ENCODE measurements at regions not wholly inside any gene's neighbourhood (a gene's known extent, or its start where the extent isn't known, plus 50 kb on each side); places are given as distances from the start of the nearest gene placed in this dataset.

- Histone ChIP-seq H3K9ac (ENCODE audit: low read depth in 1 of 2, low read length in 2 of 2) (no peak overlapping the region), H3K4me3 (ENCODE audit: low read depth in 1 of 3, low read length in 3 of 3) (no peak overlapping the region), H3K4me1 (ENCODE audit: control insufficient read depth in 4 of 4, insufficient read depth in 4 of 4, low read length in 3 of 4) (no peaks in the 10 kb centered on the region), H3K36me3 (ENCODE audit: control insufficient read depth in 4 of 4, insufficient read depth in 3 of 4, low read depth in 1 of 4, low read length in 3 of 4) (no peaks in the 10 kb centered on the region), H3K27me3 (ENCODE audit: control insufficient read depth in 4 of 4, insufficient read depth in 4 of 4, low read length in 3 of 4) (peaks cover 0 to 3% (median 0%) of the 10 kb centered on the region in 4 donors), H3K9me3 (ENCODE audit: control insufficient read depth in 4 of 4, low read length in 3 of 4) (no peaks in the 10 kb centered on the region), H3K27ac (ENCODE audit: low read depth in 1 of 2, low read length in 2 of 2) (no peak overlapping the region)
- no peak for DNase-seq (ENCODE audit: low spot score)
- 52% methylated on average over 2 of the region's 2 CpGs for WGBS
- TF ChIP-seq SP1 (IDR thresholded peaks at IDR 0.05) = no peak
- TF ChIP-seq EGR1 (IDR thresholded peaks at IDR 0.05; ENCODE audit: low read depth in 2 of 2) = no peak
- TF ChIP-seq FOXA1 (IDR thresholded peaks at IDR 0.05) = no peak
- no peak for TF ChIP-seq YY1 (IDR thresholded peaks at IDR 0.05)
- TF ChIP-seq CTCF (IDR thresholded peaks at IDR 0.05; ENCODE audit: low read depth, low read length, missing input control) = no peak
- no peak for TF ChIP-seq RAD21 (IDR thresholded peaks at IDR 0.05)
These were observed 325.8 kb downstream of the LMO7 start for GRCh38 chr13:75961911-75962310.

GRCh38 chr13:75960538-75960994 is 324.4 kb downstream of the LMO7 start:
- Histone ChIP-seq H3K36me3 (ENCODE audit: control insufficient read depth in 4 of 4, insufficient read depth in 3 of 4, low read depth in 1 of 4, low read length in 3 of 4) (no peaks in the 10 kb centered on the region), H3K4me3 (ENCODE audit: low read depth in 1 of 3, low read length in 3 of 3) (no peak overlapping the region), H3K27ac (ENCODE audit: low read depth in 1 of 2, low read length in 2 of 2) (no peak overlapping the region), H3K27me3 (ENCODE audit: control insufficient read depth in 4 of 4, insufficient read depth in 4 of 4, low read length in 3 of 4) (peaks cover 0 to 3% (median 0%) of the 10 kb centered on the region in 4 donors), H3K9ac (ENCODE audit: low read depth in 1 of 2, low read length in 2 of 2) (no peak overlapping the region), H3K4me1 (ENCODE audit: control insufficient read depth in 4 of 4, insufficient read depth in 4 of 4, low read length in 3 of 4) (no peaks in the 10 kb centered on the region), H3K9me3 (ENCODE audit: control insufficient read depth in 4 of 4, low read length in 3 of 4) (no peaks in the 10 kb centered on the region)
- no peak for DNase-seq (ENCODE audit: low spot score)
- TF ChIP-seq RAD21 (IDR thresholded peaks at IDR 0.05) (no peak), TAF1 (conservative IDR thresholded peaks at IDR 0.05) (no peak), HNF4G (IDR thresholded peaks at IDR 0.05) (no peak), RXRA (IDR thresholded peaks at IDR 0.05) (no peak), FOXA2 (IDR thresholded peaks at IDR 0.05) (no peak), EGR1 (IDR thresholded peaks at IDR 0.05; ENCODE audit: low read depth in 2 of 2) (no peak), GABPA (IDR thresholded peaks at IDR 0.05 in 1 of 2, conservative IDR thresholded peaks at IDR 0.05 in 1 of 2) (no peak), JUND (IDR thresholded peaks at IDR 0.05) (no peak), CTCF (IDR thresholded peaks at IDR 0.05; ENCODE audit: low read depth, low read length, missing input control) (no peak), SP1 (IDR thresholded peaks at IDR 0.05) (no peak), FOXA1 (IDR thresholded peaks at IDR 0.05) (no peak), YY1 (IDR thresholded peaks at IDR 0.05) (no peak), REST (IDR thresholded peaks at IDR 0.05) (no peak), NR2F2 (IDR thresholded peaks at IDR 0.05) (no peak)
- TF ChIP-seq, protein P1, sequence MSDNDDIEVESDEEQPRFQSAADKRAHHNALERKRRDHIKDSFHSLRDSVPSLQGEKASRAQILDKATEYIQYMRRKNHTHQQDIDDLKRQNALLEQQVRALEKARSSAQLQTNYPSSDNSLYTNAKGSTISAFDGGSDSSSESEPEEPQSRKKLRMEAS (IDR thresholded peaks at IDR 0.05) = no peak
- TF ChIP-seq, protein P2, sequence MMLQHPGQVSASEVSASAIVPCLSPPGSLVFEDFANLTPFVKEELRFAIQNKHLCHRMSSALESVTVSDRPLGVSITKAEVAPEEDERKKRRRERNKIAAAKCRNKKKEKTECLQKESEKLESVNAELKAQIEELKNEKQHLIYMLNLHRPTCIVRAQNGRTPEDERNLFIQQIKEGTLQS (IDR thresholded peaks at IDR 0.05) = no peak
- 52% methylated on average over 1 of the region's 1 CpG for WGBS

Measured in liver (tissue), 8 donors.